ENCODE measurements at regions not wholly inside any gene's neighbourhood (a gene's known extent, or its start where the extent isn't known, plus 50 kb on each side); places are given as distances from the start of the nearest gene placed in this dataset.

- TF ChIP-seq POLR2A (IDR thresholded peaks at IDR 0.05; ENCODE audit: extremely low read depth, insufficient read length), result no peak
- TF ChIP-seq CTCF (IDR thresholded peaks at IDR 0.05; ENCODE audit: low read depth, low read length), result no peak
Observed at GRCh38 chr22:48021991-48022401, 1259.5 kb downstream of the TBC1D22A start.

Measured in NB4 (cell line).